ENCODE measurements at regions not wholly inside any gene's neighbourhood (a gene's known extent, or its start where the extent isn't known, plus 50 kb on each side); places are given as distances from the start of the nearest gene placed in this dataset.
"Not testable (repeated sequence)": the region's sequence is repeated elsewhere in the genome, so short reads cannot be mapped to it uniquely, and the experiment has no call there.

DNA sequence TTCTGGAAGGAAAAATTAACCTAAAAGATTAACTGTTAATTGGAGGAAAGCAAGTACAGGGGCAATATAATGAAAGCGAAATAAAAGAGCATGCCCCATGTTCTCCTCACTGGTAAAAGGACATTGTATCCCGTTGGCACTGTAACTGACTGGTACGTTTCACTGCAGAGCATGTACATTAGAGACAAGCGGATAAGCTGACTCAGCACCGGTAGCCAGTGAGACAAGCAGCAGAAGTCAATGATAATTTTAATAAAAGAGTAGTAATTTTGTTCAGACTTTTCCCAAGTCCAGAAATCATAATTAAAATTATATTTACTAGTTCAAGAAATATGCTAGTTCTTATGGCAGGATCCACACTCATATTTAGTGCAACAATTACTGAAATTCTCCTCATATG is 161.5 kb upstream of the VWC2 start:
- no peak for DNase-seq (ENCODE audit: low read depth, low spot score)

DNA sequence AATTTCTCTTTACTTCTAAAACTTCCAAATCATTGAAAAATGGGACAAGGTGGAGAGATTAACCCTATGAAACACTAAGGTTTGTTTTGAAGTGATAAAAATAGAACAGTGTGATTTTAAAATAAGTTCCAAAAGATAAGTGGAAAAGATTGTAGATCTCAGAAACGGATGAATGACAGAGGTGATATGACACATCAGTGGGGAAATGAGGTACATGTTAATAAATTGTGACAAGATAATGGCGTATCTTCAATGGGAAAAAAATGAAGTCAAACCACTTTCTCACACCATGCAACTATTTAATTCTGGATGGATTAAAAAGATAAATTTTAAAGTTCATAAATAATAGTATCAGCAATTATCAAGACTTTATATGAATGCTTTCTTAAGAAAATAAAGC is 159.7 kb upstream of the VWC2 start:
- no peak for DNase-seq (ENCODE audit: low read depth, low spot score)

DNA sequence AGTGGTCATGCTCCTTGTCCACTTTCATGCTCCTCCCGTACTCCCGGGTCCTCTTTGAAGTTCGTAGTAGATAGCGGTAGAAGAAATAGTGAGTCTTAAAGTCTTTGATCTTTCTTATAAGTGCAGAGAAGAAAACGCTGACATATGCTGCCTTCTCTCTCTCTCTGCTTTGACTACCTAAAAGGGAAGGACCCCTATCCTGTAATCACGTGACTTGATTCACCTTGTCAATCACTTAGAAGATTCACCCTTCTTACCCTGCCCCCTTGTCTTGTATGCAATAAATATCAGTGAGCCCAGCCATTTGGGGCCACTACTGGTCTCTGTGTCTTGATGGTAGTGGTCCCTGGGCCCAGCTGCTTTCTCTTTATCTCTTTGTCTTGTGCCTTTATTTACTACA is 158.5 kb upstream of the VWC2 start:
- not testable (repeated sequence) for DNase-seq (ENCODE audit: low read depth, low spot score)

DNA sequence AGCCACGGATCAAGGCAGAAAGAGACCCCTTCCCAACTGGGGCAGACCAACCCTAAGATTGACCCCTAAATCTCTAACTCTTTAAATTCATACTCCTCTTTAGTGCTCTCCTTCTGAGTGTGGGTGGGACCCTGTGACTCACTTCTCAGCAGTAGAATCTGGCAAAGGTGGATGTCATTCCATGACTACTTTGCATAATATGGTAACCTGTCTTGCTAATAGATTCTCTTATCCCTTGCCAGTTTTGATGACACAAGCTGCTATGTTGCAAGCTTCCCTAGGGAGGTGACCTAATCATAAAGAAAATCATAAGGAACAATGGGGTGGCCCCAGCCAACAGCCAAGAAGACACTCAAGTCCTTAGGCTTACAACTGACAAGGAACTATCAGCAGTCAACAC is 155.4 kb upstream of the VWC2 start:
- DNase-seq (ENCODE audit: low read depth, low spot score): no peak

DNA sequence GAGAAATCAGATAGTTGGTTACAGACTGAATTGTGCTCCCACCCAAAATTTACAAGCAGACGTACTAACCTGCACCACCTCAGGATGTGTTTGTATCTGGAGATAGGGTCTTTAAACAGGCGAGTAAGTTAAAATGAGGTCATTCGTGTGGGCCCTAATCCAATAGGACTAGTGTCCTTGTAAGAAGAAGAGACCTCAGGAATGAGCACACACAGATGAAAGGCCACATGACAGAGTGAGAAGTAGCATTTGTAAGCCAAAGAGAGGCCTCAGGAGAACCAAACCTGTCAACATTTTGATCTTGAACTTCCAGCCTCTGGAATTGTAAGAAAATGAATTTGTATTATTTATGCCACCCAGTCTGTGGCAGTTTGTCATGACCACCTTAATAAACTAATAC is 149.5 kb upstream of the VWC2 start:
- no peak for DNase-seq (ENCODE audit: low read depth, low spot score)

DNA sequence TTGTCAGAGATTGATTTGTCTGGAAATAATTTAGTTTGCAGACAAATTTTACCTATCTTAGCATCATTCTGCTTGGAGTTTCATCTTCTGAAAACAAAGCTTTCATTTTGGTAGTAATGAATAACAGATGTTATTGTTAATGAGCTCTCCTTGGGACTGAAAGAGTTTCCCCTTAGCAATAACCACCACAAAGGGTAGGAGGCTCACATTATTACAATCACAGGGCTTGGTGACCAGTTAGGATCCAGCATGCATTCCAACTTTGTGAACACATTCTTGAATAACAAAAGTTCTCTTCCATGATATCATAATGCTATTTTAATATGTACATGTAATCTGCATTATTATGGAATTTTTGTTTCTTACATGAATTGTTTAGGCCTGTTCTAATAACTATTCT is 148.8 kb upstream of the VWC2 start:
- DNase-seq (ENCODE audit: low read depth, low spot score): no peak

DNA sequence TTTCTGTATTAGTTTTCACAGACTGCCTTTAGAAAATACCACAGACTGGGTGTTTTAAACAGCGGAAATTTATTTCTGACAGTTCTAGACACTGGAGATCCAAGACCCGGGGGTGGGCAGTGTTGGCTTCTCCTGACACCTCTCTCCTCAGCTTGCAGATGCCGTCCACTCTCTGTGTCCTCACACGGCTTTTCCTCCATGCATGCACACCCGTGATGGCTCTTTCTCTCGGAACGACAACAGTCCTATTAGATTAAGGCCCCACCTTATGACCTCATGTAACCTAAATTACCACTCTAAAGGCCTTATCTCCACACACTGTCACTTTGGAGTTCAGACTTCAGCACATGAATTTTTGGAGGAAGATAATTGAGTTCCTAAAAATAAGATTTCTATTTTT is 142.9 kb upstream of the VWC2 start:
- DNase-seq (ENCODE audit: low read depth, low spot score): no peak

DNA sequence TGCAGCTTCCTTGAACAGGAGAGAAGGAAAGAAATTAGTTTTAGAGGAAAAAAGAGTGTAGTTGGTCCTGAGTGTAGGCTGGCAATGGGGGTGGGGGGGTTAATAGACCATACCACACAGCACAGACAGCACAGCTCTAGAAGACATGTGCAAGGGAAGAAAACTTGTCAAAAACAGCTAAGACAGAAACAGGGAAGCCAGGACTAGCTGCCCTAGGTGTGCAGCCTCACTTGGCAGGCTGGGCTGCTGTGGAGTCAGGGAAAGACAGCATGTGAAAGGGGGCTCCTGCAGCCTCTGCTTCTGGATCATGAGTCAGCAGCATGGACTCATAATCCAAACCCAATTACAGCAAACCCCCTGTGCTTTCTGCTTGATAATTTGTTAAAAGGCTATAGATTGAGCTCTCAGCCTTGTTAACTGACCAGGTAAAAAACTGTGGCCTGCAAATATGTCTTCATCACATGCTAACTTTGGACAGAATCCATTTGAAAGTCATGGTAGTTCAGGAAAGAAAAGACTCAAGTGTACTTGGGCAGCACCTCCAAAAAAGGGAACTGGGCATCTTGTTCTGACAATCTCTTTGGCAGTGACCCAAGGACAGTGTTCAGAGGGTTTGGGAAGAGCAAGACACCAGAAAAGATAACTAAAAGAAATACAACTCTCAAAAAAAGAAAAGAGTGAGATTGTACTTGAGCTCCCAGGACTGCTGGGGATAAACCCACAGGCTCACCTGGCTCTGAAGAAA is 142.2 kb upstream of the VWC2 start:
- no peak for DNase-seq (ENCODE audit: low read depth, low spot score)

DNA sequence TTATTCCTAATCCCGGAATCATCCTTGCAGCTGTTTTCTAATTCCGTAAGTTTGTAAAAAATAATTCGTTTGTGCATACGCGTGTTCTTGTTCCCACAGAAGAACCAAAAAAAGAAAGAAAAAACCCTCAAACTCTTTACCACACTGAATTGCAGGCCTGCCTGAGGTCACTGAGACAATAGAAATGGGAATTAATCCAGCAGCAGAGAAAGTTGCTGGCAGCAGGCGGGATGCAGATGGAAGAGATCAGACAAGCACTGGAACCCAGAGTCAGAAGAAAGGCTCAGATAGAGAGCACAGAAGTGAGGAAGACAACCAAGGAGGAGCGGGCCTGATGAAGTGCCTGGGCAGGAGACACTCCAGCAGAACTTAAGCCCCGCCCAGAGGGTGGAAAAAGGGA is 141.5 kb upstream of the VWC2 start:
- no peak for DNase-seq (ENCODE audit: low read depth, low spot score)

DNA sequence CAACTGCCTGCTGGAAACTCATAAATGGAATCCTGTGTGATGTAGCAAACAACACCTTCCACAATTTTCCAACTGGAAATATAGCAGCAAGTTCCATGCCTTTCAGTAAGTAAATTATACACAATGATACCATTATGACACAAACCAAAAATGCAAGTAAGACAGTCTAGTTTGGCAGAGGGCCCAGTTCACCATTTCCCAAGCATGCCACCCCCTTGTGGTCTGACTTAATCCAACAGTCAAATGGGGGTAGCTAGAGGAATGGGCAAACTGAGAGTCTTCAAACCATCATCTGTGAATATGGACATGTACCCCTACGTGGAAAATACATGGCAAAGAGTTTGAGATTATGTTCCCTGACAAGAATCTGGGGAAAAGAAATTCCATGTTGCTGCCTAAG is 137.6 kb upstream of the VWC2 start:
- DNase-seq (ENCODE audit: low read depth, low spot score): no peak

DNA sequence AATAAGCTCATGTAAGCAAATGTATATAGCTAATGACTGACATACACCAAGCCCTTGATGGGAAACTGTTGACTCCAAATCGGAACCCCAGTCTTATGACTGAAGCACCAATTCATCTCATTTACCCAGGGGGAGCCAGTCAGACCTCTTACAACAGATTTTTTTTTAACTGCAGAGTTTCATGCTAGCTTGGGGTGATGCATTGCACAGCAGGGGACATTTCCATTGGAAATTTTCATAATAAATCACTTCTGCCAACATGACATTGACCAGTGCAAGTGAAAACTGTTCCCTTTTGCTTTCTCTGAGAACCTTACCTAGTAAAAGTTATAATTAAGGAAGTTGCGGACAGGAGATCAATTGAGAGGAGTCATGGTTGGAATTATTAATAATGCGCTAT is 137.0 kb upstream of the VWC2 start:
- DNase-seq (ENCODE audit: low read depth, low spot score): no peak

DNA sequence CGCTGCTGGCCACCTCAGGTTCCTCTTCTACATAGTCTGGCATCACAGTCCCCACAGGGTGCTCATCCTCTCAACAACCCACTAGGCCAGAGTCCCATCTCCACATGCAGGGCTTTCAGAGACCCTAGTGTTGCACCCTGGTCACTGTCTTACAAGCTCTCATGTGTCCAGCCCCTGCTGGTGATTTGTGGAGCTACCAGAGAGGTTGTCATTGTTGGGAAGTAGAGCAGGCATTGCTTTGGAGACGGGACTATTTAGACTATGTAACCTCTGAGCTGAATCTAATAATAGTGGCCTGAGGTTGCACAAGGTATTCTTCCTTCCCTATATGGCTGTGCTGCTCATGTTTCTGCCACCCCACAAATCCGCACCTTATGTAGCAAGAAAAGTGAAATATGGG is 135.3 kb upstream of the VWC2 start:
- DNase-seq (ENCODE audit: low read depth, low spot score): no peak

DNA sequence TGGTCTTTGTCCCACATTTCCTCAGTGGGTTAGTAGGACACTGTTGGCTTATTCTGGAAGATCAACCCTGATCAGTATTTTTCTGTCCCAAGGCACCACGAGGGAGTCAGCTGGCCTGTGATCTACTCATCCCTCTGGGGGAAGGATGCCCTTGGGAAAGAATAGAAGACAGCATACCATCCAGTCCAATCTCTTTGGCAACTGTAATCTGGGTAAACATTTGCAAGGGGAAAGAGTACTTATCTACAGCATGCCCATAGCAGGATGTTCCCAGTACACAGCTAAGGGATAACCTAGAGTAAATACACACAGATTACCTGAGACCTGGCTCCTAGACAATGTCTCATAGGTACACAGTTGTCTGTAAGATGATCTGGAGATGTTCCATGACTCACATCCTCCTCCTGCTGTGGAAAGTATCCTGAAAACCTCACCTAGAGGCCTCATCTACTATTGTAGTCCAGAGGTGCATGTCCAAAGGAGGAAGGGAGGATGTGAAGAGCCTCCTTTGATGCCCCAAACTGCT is 134.3 kb upstream of the VWC2 start:
- DNase-seq (ENCODE audit: low read depth, low spot score): no peak

DNA sequence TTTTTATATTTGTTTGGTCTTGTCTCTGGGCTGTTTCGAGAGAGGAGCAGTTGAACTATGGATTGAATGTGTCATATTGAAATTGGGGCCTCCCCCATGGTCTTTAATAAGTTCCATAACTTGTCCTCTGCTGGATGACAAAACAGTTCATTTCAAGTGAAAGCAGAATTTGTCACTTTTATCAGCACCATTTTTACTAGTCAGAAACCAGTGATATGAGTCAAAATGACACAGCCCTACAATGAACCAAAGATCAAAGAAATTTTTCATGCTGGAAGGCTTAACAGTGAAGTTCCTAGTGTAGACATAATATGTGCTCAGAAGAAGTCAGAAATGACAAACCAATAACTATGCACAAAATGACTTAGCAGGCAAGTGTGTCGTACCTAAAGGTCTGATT is 133.6 kb upstream of the VWC2 start:
- no peak for DNase-seq (ENCODE audit: low read depth, low spot score)

DNA sequence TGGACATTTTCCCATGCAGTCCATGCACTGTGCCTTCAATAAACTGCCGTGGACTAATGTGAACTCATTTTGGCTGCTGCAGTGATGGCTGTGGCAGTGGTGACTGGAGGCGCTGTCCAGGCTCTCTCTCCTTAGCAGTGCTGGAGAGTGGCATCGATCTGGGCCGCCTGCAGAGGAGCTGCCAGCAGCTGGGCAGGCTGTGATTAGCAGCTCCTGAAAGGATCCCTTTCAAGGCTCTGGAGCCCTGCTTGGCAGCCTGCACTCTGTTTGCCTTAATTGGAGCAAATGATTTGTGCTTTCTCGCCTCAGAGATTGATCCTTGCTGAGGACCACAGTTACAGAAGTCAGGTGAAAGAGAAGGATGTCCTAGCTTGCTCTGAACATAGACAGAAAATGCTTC is 130.1 kb upstream of the VWC2 start:
- DNase-seq (ENCODE audit: low read depth, low spot score): no peak

DNA sequence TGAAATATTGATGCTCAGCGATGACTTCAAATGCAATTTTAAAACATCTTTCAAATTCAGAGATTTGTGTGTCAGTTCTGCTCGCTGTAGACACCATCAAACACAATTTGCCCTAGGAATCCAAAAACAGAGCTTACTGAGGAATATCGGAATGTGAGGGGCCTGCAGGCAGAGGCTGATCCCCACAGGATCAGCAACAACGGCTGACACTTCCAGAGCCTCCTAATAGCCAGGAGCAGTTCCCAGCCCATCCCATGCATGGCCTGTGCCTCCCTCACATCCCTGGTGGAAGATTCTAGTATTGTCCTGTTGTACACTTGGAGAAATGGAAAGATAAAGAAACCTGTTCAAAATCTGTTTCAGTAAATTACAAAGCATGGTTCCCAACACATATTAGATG is 129.7 kb upstream of the VWC2 start:
- no peak for DNase-seq (ENCODE audit: low read depth, low spot score)

DNA sequence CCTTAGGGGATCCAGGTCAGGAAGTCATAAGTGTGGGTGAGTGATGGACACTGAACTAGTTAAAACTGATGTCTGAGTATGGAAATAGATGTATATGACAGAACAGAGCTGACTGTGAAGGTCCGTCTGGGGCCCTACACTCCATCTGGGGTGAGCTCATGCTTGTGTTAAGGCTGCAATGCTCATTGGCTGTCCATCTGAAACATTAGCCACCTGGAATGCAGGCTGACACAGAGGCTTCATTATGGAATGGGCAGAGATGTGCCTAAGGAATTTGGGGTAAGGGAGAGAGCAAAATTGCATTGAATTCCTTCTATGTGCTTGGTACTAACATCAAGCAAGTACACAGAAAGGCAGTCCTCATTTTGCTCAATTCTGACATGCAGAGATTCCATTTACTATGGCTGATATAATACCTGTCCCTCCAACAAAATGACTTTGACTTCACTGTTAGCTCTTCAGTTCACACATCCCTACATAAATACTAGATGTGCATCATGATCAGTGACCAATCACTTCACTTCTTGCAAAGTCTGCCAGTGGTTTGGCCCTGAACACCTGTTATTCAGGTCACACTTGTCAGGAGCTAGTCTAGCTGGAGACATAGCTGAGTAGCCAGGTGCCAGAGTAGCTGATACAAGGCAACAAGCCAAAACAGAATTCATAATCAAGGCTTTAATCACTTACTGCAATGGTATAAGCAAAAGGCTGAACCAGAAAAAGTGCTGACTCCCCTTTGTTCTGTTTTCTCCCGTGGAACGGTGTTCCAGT is 128.9 kb upstream of the VWC2 start:
- no peak for DNase-seq (ENCODE audit: low read depth, low spot score)

DNA sequence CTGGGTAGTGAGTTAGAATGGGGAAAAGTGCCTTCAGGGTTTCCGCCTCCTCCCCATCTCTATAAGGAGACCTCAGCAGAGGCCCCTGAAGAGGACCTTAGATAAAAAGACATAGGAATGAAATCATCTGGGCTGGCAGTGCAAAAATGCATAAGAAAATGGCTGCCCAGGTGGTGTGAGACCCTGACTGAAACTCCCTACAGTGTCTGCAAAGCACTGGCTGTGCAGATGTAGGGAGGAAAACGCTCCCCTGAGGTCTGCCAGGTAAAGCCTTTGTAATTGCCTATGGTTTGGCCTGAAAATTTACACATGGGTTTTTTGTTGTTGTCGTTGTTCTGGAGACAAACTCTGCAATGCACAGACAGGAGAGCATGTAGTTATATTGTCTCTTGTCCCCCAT is 128.1 kb upstream of the VWC2 start:
- no peak for DNase-seq (ENCODE audit: low read depth, low spot score)

DNA sequence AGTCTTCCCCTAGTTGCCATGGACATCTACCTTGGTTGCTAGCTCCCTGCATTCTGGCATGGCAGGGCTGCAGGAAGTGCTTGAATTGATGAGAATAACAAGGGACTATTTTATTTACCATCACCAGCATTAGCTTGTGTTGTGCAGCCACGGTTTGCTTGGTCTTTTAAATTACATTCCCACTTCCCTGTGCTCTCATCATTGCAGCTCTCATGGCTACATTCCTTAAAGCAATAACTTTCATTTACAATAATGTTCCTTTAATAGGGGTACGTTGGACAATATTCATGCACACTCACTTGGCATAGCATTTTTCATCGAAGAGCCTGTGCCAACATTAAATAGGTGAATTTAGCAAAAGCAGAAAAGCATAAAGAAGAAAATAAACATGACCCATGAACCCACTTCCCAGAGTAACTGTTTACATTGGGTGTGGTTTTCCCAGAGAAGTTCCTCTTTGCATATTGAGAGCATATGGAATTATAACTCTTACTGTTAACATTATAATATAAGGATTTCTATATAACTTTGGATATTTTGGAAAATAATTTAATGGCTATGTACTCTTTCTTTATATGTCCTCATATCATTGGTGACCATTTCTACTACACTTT is 113.2 kb upstream of the VWC2 start:
- DNase-seq (ENCODE audit: low read depth, low spot score): no peak

DNA sequence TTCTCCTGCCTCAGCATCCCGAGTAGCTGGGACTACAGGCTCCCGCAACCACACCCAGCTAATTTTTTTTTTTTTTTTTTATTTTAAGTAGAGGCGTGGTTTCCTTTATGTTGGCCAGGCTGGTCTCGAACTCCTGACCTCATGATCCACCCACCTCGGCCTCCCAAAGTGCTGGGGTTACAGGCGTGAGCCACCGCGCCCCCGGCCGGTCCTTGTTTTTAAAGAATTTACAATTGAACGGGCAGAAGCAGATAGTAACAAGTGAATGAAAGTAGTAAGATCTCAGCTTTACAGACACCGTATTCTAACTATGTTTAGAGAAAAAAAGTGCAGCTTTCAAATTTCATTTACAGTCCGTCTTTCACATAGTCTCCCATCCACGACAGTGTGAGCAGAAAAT is 112.5 kb upstream of the VWC2 start:
- DNase-seq (ENCODE audit: low read depth, low spot score): no peak

DNA sequence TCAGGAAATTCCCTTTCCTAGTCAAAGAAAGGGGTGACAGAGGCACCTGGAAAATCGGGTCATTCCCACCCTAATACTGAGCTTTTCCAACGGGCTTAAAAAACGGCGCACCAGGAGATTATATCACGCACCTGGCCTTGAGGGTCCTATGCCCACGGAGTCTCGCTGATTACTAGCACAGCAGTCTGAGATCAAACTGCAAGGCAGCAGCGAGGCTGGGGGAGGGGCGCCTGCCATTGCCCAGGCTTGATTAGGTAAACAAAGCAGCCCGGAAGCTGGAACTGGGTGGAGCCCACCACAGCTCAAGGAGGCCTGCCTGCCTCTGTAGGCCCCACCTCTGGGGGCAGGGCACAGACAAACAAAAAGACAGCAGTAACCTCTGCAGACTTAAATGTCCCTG is 107.5 kb upstream of the VWC2 start:
- DNase-seq (ENCODE audit: low read depth, low spot score): not testable (repeated sequence)

DNA sequence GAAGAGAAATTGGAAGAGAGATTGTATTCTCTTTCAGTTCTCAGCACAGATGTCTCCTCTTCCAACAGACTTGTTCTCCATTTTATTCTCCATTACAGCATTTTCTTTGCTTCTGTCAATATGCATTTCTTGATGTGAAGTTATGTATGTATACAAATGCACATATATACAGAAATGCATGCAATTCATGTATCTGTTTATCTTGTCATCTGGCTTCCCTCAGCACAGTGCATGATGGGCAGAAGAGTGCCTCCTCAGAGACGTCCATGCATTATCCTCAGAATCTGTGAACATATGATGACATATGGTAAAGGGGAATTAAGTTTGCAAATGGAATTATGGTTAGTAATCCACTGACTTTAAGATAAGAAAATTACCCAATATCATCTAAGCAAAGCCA is 106.7 kb upstream of the VWC2 start:
- no peak for DNase-seq (ENCODE audit: low read depth, low spot score)

DNA sequence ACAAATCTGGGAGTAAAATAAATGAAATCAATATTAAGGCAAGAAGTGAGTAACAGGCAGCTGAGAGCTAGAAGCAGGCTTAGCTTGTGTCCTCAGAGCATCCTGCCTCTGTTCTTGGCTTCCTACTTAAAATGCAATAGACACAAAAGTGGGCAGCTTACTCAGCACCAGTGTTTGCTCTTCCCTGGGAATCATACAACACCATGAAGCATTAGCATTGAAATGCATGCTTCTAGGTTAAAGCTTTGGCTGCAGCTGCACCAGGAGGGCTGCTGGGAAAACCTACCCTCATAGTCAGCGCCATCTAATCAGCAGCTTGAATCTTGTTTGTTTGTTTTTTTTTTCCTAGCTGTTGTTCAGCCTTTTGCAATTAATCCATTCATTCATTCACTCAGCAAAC is 104.2 kb upstream of the VWC2 start:
- no peak for DNase-seq (ENCODE audit: low read depth, low spot score)
